ENCODE measurements at regions not wholly inside any gene's neighbourhood (a gene's known extent, or its start where the extent isn't known, plus 50 kb on each side); places are given as distances from the start of the nearest gene placed in this dataset.

- no peak for DNase-seq
- in situ Hi-C loops (cut with MboI; ENCODE audit: low pct_unique_long_range_greater_than_20kb, low sequenced_read_pairs): no loop called here
Observed at GRCh38 chr9:135021393-135021789, 66.1 kb upstream of the OLFM1 start.

- in situ Hi-C loops (cut with MboI; ENCODE audit: low pct_unique_long_range_greater_than_20kb, low sequenced_read_pairs): no loop called here
- no peak for DNase-seq
Observed at GRCh38 chr9:135022191-135022870, 65.1 kb upstream of the OLFM1 start.

GRCh38 chr9:135023088-135023785, 64.2 kb upstream of the OLFM1 start:
- in situ Hi-C loops (cut with MboI; ENCODE audit: low pct_unique_long_range_greater_than_20kb, low sequenced_read_pairs): no loop called here
- DNase-seq: no peak

- DNase-seq: no peak
- in situ Hi-C loops (cut with MboI; ENCODE audit: low pct_unique_long_range_greater_than_20kb, low sequenced_read_pairs): no loop called here
Observed at GRCh38 chr9:135023786-135024405, 63.6 kb upstream of the OLFM1 start.

- in situ Hi-C loops (cut with MboI; ENCODE audit: low pct_unique_long_range_greater_than_20kb, low sequenced_read_pairs): no loop called here
- DNase-seq: no peak
Observed at GRCh38 chr9:135029463-135029862, 58.0 kb upstream of the OLFM1 start.

- in situ Hi-C loops (cut with MboI; ENCODE audit: low pct_unique_long_range_greater_than_20kb, low sequenced_read_pairs): no loop called here
- DNase-seq: no peak
Observed at GRCh38 chr9:135029871-135030565, 57.5 kb upstream of the OLFM1 start.

- no peak for DNase-seq
- in situ Hi-C loops (cut with MboI; ENCODE audit: low pct_unique_long_range_greater_than_20kb, low sequenced_read_pairs): no loop called here
Observed at GRCh38 chr9:135030566-135031226, 56.8 kb upstream of the OLFM1 start.

- in situ Hi-C loops (cut with MboI; ENCODE audit: low pct_unique_long_range_greater_than_20kb, low sequenced_read_pairs): no loop called here
- no peak for DNase-seq
Observed at GRCh38 chr9:135032041-135032835, 55.2 kb upstream of the OLFM1 start.

- in situ Hi-C loops (cut with MboI; ENCODE audit: low pct_unique_long_range_greater_than_20kb, low sequenced_read_pairs): no loop called here
- no peak for DNase-seq
Observed at GRCh38 chr9:135032868-135033460, 54.5 kb upstream of the OLFM1 start.

- DNase-seq: no peak
- in situ Hi-C loops (cut with MboI; ENCODE audit: low pct_unique_long_range_greater_than_20kb, low sequenced_read_pairs): no loop called here
Observed at GRCh38 chr9:135033487-135033886, 54.0 kb upstream of the OLFM1 start.

- in situ Hi-C loops (cut with MboI; ENCODE audit: low pct_unique_long_range_greater_than_20kb, low sequenced_read_pairs): no loop called here
- no peak for DNase-seq
Observed at GRCh38 chr9:135034106-135034505, 53.4 kb upstream of the OLFM1 start.

GRCh38 chr9:135035781-135036760, 51.4 kb upstream of the OLFM1 start:
- in situ Hi-C loops (cut with MboI; ENCODE audit: low pct_unique_long_range_greater_than_20kb, low sequenced_read_pairs): no loop called here
- DNase-seq: no peak

- in situ Hi-C loops (cut with MboI; ENCODE audit: low pct_unique_long_range_greater_than_20kb, low sequenced_read_pairs): no loop called here
- no peak for DNase-seq
Observed at GRCh38 chr9:135036861-135037465, 50.5 kb upstream of the OLFM1 start.

GRCh38 chr9:135037521-135038250, 49.8 kb upstream of the OLFM1 start:
- no peak for DNase-seq
- in situ Hi-C loops (cut with MboI; ENCODE audit: low pct_unique_long_range_greater_than_20kb, low sequenced_read_pairs): no loop called here
